ENCODE measurements at regions not wholly inside any gene's neighbourhood (a gene's known extent, or its start where the extent isn't known, plus 50 kb on each side); places are given as distances from the start of the nearest gene placed in this dataset.
"Not testable (repeated sequence)": the region's sequence is repeated elsewhere in the genome, so short reads cannot be mapped to it uniquely, and the experiment has no call there.

DNA sequence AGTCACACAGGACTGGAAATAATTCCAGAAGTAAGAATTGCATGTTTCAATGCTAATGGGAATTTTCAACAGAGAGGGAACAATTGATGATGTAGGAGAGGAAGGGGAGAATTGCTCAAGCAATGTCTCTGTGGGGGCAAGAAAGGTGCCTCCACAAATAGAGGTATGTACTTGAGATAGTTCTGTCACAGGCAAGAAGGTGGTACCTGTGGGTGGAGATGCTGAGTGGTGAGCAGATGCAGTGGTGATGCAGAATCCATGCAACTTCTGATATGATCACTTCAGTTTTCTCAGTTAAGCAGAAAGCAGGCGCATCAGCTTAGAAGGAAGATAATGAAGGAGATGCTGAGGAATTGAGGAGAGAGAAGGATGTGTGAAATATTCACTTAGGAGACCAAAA, 55.1 kb upstream of the SEC24B start:
- no peak for DNase-seq

DNA sequence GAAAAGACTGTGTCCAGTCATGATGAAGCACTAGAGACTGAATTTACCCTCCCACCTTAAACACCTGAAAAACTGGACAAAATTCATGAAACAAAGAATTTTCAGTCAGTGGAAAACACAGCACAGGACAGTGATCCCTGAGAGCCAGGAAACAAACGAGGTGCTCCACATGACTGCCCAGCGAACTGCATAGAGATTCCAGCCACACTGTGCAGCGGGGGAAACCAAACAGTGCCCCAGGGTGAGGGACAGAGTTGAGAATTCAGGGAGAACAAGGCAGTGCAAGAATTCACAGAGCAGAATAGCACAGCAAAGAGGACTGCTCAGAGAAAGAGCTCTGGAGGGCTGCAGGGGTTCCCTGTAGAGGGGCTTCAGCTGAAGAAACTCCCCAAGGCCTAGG, 55.5 kb upstream of the SEC24B start:
- no peak for DNase-seq

DNA sequence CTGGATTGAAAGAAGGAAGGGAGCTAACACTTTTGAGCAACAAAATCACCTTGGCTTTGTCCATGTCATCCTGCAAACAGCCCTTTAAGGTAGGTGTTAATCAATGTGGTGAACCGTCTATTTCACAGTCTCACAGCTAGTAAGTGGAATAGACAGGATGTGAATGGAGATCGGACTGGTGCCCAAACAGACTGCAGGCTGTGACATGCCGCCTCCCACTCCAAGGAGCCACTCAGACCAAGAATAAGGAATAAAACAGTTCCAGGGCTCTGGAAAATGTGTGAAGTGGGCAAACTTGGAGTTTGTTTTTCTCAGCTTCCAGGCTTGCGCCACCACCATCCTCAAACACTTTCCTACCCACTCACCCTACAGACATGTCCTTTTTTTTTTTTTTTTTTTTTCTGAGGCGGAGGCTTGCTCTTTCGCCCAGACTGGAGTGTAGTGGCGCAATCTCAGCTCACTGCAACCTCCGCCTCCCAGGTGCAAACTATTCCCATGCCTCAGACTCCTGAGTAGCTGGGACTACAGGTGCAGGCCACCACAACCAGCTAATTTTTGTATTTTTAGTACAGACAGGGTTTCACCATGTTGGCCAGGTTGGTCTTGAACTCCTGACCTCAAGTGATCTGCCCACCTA, 57.7 kb upstream of the SEC24B start:
- DNase-seq: no peak

DNA sequence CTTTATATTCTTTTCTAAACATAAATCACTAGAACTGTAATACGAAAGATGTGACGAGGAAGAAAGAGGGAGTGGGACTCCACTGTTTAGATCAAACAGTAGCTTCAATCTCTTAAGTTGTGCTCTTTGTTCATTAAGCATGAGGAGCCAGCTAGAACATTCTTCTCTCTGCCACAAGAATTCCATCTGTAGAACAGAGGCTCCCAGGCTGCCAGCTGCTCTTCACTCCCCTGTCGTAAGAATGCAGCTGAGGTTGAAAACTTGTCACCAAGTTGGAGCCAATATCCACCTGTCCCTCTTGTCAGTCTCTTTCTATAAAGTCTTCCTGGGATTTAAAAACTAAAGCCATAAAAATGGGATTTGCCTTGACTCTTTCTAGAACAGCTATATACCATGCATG, 65.0 kb upstream of the SEC24B start:
- DNase-seq: peak; percentile 11

DNA sequence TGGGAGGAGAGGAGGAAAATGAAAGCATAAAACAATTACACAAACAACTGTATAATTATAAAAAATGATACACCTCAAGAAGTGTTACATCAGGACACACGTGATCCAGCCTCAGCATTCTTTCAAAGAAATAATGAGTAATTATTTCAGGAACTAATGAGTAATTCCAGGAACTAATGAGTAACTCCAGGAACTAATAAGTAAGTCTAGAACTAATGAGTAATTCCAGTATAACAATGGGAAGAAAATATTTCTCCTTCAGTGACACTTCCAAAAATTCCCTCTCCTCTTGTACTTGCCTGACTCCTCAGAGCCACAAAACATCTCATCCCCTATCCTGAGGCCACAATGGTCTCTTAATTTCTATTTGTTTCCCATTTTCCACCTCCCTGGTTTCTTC, 63.5 kb upstream of the COL25A1 start:
- DNase-seq: no peak

DNA sequence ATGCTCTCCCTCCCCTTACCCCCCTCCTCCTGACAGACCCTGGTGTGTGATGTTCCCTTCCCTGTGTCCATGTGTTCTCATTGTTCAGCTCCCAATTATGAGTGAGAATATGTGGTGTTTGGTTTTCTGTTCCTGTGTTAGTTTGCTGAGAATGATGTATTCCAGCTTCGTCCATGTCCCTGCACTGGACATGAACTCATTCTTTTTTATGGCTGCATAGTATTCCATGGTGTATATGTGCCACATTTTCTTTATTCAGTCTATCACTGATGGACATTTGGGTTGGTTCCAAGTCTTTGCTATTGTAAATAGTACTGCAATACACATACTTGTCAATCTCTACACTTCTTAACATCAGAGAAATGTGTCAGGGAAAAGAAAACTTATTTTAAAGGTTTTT, 62.8 kb upstream of the COL25A1 start:
- not testable (repeated sequence) for DNase-seq

DNA sequence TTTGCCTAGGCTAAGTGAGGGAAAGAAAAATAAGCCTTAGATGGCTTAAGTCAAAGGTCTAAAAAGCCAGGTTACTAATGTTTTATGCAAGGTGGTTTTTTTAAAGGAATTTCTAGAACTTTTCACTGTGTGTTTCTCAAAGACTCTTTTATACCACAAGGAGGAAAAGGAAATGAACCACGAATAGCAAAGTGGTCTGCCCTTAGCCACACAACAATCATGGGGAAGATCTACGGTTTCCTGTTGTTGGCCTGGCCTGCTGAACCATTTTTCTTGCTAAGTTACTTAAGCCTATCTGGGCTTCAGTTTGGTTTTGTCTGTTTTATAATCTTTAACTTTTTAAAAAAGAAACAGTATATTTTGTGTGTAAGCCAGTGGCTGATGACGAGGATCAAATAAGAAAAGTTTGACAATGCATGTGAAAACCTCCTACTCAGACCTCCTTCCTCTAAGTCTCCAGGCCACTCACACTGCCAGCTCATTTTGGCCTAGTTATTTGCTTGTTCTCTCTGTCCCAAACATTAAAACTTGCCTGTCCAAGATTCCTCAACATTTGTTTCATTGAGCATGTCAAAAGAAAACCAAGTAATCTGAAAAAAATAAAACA, 56.7 kb upstream of the COL25A1 start:
- DNase-seq: peak; percentile 5

DNA sequence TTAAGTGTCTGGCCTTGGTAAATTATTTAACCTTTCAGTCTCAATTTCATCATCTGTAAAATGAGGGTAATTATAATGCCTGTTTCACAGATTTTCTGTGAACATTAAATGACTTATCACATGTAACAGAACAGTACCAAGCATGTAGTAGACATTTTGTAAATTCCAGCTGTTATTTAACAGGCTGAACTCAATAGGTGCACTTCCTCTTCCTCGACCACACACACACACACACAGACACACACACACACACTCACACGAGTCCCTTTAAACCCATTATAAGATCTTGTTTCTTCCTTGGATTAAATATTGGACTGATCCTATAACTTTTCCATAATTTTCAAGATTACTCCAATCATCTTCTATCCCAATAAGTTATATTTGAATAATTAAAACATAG, 53.4 kb upstream of the COL25A1 start:
- no peak for DNase-seq

DNA sequence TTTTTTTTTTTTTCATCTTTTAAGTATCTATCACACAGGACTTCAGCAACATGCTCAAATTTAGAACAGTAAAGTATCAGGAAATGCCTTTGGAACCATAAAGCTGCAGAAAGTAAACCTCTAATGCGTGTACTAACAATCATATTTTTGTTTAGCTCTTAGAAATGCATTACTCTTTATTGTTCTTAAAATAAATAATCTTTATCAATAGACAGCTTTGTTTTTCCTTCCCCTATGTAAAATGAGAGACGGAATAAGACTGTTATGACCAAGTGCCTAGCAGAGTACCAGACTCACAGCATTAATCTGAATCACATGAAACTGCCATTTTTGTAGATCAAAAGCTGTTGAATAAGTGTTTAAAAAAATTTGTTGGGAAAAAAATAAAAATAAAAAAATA, 50.5 kb upstream of the COL25A1 start:
- no peak for DNase-seq
